WTC11 (cell line): ENCODE measurements at regions not wholly inside any gene's neighbourhood (a gene's known extent, or its start where the extent isn't known, plus 50 kb on each side); places are given as distances from the start of the nearest gene placed in this dataset.

Experiments used
- ATAC-seq: fragments of 200-7000 bp; cut with Tn5 transposase; 2 replicates; pipeline ENCODE4 v1.10.0; 2021; ENCODE audit warnings: mild to moderate bottlenecking, moderate library complexity
- CTCF ChIA-PET: fragments of 300-600 bp; sonication (Branson Sonifier 250); formaldehyde crosslinking; loops from one replicate; lab custom pipeline; 2021; ENCODE audit warnings: antibody characterized with exemption; lab: Charles Lee
- POLR2A ChIA-PET: fragments of 350-600 bp; sonication (Branson Sonifier 250); formaldehyde crosslinking; loops from one replicate; lab custom pipeline; 2021; ENCODE audit warnings: antibody characterized with exemption; lab: Charles Lee
- DNase-seq: peaks from one replicate; pipeline ENCODE4 v3.0.0; 2021; ENCODE audit warnings: low spot score
- H3K27ac Mint-ChIP-seq: 2 replicates; pipeline ENCODE4 v1.8.0; 2021; ENCODE audit warnings: mixed read lengths
- H3K27me3 Mint-ChIP-seq: 2 replicates; pipeline ENCODE4 v1.8.0; 2021; ENCODE audit warnings: low read depth, mild to moderate bottlenecking, moderate library complexity, mixed read lengths
- H3K36me3 Mint-ChIP-seq: 2 replicates; pipeline ENCODE4 v1.8.0; 2021; ENCODE audit warnings: mixed read lengths
- H3K4me1 Mint-ChIP-seq: 2 replicates; pipeline ENCODE4 v1.8.0; 2022; ENCODE audit warnings: mixed read lengths
- H3K4me3 Mint-ChIP-seq: 2 replicates; pipeline ENCODE4 v1.8.0; 2021; ENCODE audit warnings: mild to moderate bottlenecking, moderate library complexity, mixed read lengths
- H3K9me3 Mint-ChIP-seq: 2 replicates; pipeline ENCODE4 v1.8.0; 2021; ENCODE audit warnings: mixed read lengths
- AFF4 ChIP-seq: sonication (generic); formaldehyde crosslinking; IDR thresholded peaks from 2 replicates; pipeline ENCODE4 v1.8.1; 2023; ENCODE audit warnings: mild to moderate bottlenecking, missing genetic modification reagents, borderline replicate concordance
- ATF1 ChIP-seq: sonication (generic); formaldehyde crosslinking; IDR thresholded peaks from 2 replicates; pipeline ENCODE4 v1.8.1; 2023; ENCODE audit warnings: mild to moderate bottlenecking, moderate library complexity, missing genetic modification reagents
- ATF3 ChIP-seq: sonication (generic); formaldehyde crosslinking; conservative IDR thresholded peaks from 2 replicates; pipeline ENCODE4 v1.8.1; 2022; ENCODE audit warnings: mild to moderate bottlenecking, missing genetic modification reagents
- CREM ChIP-seq: sonication (generic); formaldehyde crosslinking; IDR thresholded peaks from 2 replicates; pipeline ENCODE4 v1.8.1; 2022; ENCODE audit warnings: mild to moderate bottlenecking, missing genetic modification reagents, moderate library complexity
- E2F4 ChIP-seq: sonication (generic); formaldehyde crosslinking; IDR thresholded peaks from 2 replicates; pipeline ENCODE4 v1.8.1; 2022; ENCODE audit warnings: low read depth, mild to moderate bottlenecking, moderate library complexity, missing genetic modification reagents, borderline replicate concordance
- EMX1 ChIP-seq: fragments of 250-450 bp; sonication (Bioruptor Pico); IDR thresholded peaks from 2 replicates; pipeline ENCODE4 v1.8.0; 2021; ENCODE audit warnings: mild to moderate bottlenecking
- FOXP4 ChIP-seq: sonication (generic); formaldehyde crosslinking; IDR thresholded peaks from 2 replicates; pipeline ENCODE4 v1.8.0; 2022; ENCODE audit warnings: mild to moderate bottlenecking, missing genetic modification reagents
- GTF2I ChIP-seq: fragments of 250-450 bp; sonication (Bioruptor Pico); conservative IDR thresholded peaks from 2 replicates; pipeline ENCODE4 v1.4.0; 2021; ENCODE audit warnings: mild to moderate bottlenecking
- HMGA2 ChIP-seq: fragments of 250-450 bp; sonication (Bioruptor Pico); IDR thresholded peaks from 2 replicates; pipeline ENCODE4 v1.4.0; 2021; ENCODE audit warnings: mild to moderate bottlenecking, moderate library complexity
- JAZF1 ChIP-seq: fragments of 250-450 bp; sonication (Bioruptor Pico); IDR thresholded peaks from 2 replicates; pipeline ENCODE4 v1.9.0; 2021; ENCODE audit warnings: moderate library complexity, mild to moderate bottlenecking, inconsistent platforms
- JUN ChIP-seq: sonication (generic); formaldehyde crosslinking; IDR thresholded peaks from 2 replicates; pipeline ENCODE4 v1.8.0; 2023; ENCODE audit warnings: mild to moderate bottlenecking, missing genetic modification reagents
- MAX ChIP-seq: sonication (generic); formaldehyde crosslinking; IDR thresholded peaks from 2 replicates; pipeline ENCODE4 v1.8.0; 2022; ENCODE audit warnings: mild to moderate bottlenecking, missing genetic modification reagents
- NR2C2 ChIP-seq: sonication (generic); formaldehyde crosslinking; IDR thresholded peaks from 2 replicates; pipeline ENCODE4 v1.8.0; 2022; ENCODE audit warnings: mild to moderate bottlenecking, missing genetic modification reagents
- OVOL2 ChIP-seq: fragments of 250-450 bp; sonication (Bioruptor Pico); IDR thresholded peaks from 2 replicates; pipeline ENCODE4 v1.9.0; 2021; ENCODE audit warnings: mild to moderate bottlenecking, borderline replicate concordance
- PRRX2 ChIP-seq: fragments of 250-450 bp; sonication (Bioruptor Pico); IDR thresholded peaks from 2 replicates; pipeline ENCODE4 v1.8.0; 2021; ENCODE audit warnings: mild to moderate bottlenecking
- RORB ChIP-seq: fragments of 250-450 bp; sonication (Bioruptor Pico); IDR thresholded peaks from 2 replicates; pipeline ENCODE4 v1.9.0; 2021; ENCODE audit warnings: mild to moderate bottlenecking
- SMAD4 ChIP-seq: sonication (generic); formaldehyde crosslinking; IDR thresholded peaks from 2 replicates; pipeline ENCODE4 v1.8.0; 2022; ENCODE audit warnings: mild to moderate bottlenecking, missing genetic modification reagents
- TCF7 ChIP-seq: sonication (generic); formaldehyde crosslinking; IDR thresholded peaks from 2 replicates; pipeline ENCODE4 v1.8.0; 2022; ENCODE audit warnings: mild to moderate bottlenecking, low read depth, missing genetic modification reagents, moderate library complexity
- ZNF219 ChIP-seq: sonication (generic); formaldehyde crosslinking; IDR thresholded peaks from 2 replicates; pipeline ENCODE4 v1.8.0; 2023; ENCODE audit warnings: missing genetic modification reagents, mild to moderate bottlenecking, borderline replicate concordance
- ZNF423 ChIP-seq: fragments of 250-450 bp; sonication (Bioruptor Pico); IDR thresholded peaks from 2 replicates; pipeline ENCODE4 v2.1.2; 2022; ENCODE audit warnings: mild to moderate bottlenecking, moderate library complexity
- ZNF425 ChIP-seq: fragments of 250-450 bp; sonication (Bioruptor Pico); conservative IDR thresholded peaks from 2 replicates; pipeline ENCODE4 v1.9.0; 2021; ENCODE audit warnings: mild to moderate bottlenecking

GRCh38 chr12:88299567-88300101, 157.5 kb downstream of the TMTC3 start:
- H3K27me3 Mint-ChIP-seq = no peaks in the 10 kb centered on the region
- ATAC-seq = no peak
- no peak overlapping the region for H3K4me3 Mint-ChIP-seq
- H3K36me3 Mint-ChIP-seq = no peaks in the 10 kb centered on the region
- H3K4me1 Mint-ChIP-seq = no peaks in the 10 kb centered on the region
- peaks cover 3% of the 10 kb centered on the region; the same call in 1 of the 2 replicates for H3K9me3 Mint-ChIP-seq
- CTCF ChIA-PET = no interaction called here
- POLR2A ChIA-PET = no interaction called here
- no peak overlapping the region for H3K27ac Mint-ChIP-seq
- TF ChIP-seq GTF2I (CRISPR knock-in tag) (no peak), NR2C2 (CRISPR knock-in tag) (no peak), RORB (CRISPR knock-in tag) (no peak), ZNF423 (CRISPR knock-in tag) (no peak), MAX (CRISPR knock-in tag) (no peak), HMGA2 (no peak), TCF7 (CRISPR knock-in tag) (no peak), E2F4 (no peak)
- TF ChIP-seq, all 79 proteins: peak for 0
- DNase-seq = no peak

- no peak overlapping the region for H3K27ac Mint-ChIP-seq
- ChIA-PET CTCF (no interaction called here), POLR2A (no interaction called here)
- DNase-seq (no peak), ATAC-seq (no peak)
- H3K9me3 Mint-ChIP-seq = no peaks in the 10 kb centered on the region
- no peaks in the 10 kb centered on the region for H3K27me3 Mint-ChIP-seq
- no peaks in the 10 kb centered on the region for H3K36me3 Mint-ChIP-seq
- H3K4me3 Mint-ChIP-seq = no peak overlapping the region
- H3K4me1 Mint-ChIP-seq = no peaks in the 10 kb centered on the region
- TF ChIP-seq AFF4 = no peak
- no peak for TF ChIP-seq EMX1
- no peak for TF ChIP-seq PRRX2
- no peak for TF ChIP-seq ZNF219 (CRISPR knock-in tag)
- TF ChIP-seq, all 79 proteins: peak for 0
These were observed 158.8 kb downstream of the TMTC3 start for GRCh38 chr12:88300931-88301330.

- ATAC-seq (no peak), DNase-seq (no peak)
- CTCF ChIA-PET = no interaction called here
- TF ChIP-seq FOXP4 = no peak
- no peak for TF ChIP-seq JUN (CRISPR knock-in tag)
- TF ChIP-seq JAZF1 (CRISPR knock-in tag) = no peak
- no peak for TF ChIP-seq SMAD4 (CRISPR knock-in tag)
- no peak for TF ChIP-seq ATF1 (CRISPR knock-in tag)
- TF ChIP-seq CREM (CRISPR knock-in tag) = no peak
- no peak for TF ChIP-seq ZNF425 (CRISPR knock-in tag)
- no peak for TF ChIP-seq OVOL2 (CRISPR knock-in tag)
- TF ChIP-seq ATF3 (CRISPR knock-in tag) = no peak
- TF ChIP-seq, all 79 proteins: peak for 0
- Mint-ChIP-seq H3K9me3 (no peaks in the 10 kb centered on the region), H3K4me3 (no peak overlapping the region), H3K27ac (no peak overlapping the region), H3K36me3 (no peaks in the 10 kb centered on the region), H3K4me1 (no peaks in the 10 kb centered on the region), H3K27me3 (no peaks in the 10 kb centered on the region)
- POLR2A ChIA-PET = no interaction called here
These were observed 161.2 kb downstream of the TMTC3 start for GRCh38 chr12:88303335-88303734.
